Activated CD4-positive, alpha-beta T cell treated with anti-CD3 and anti-CD28 coated beads, Interleukin-2, amount 10 ng/mL, durations not matched to agents 24 days and 14 days (primary cell): ENCODE measurements at regions not wholly inside any gene's neighbourhood (a gene's known extent, or its start where the extent isn't known, plus 50 kb on each side); places are given as distances from the start of the nearest gene placed in this dataset.
"Not testable (repeated sequence)": the region's sequence is repeated elsewhere in the genome, so short reads cannot be mapped to it uniquely, and the experiment has no call there.

ENCODE experiments used
- DNase-seq: peaks from one replicate; pipeline ENCODE4 v3.0.0; 2022
- H3K27ac Mint-ChIP-seq: one replicate; pipeline ENCODE4 v1.8.0; 2022; ENCODE audit warnings: mild to moderate bottlenecking, mixed read lengths
- H3K27me3 Mint-ChIP-seq: one replicate; pipeline ENCODE4 v1.8.0; 2022; ENCODE audit warnings: mixed read lengths
- H3K36me3 Mint-ChIP-seq: one replicate; pipeline ENCODE4 v1.8.0; 2022; ENCODE audit warnings: low read depth, mild to moderate bottlenecking, mixed read lengths
- H3K4me1 Mint-ChIP-seq: one replicate; pipeline ENCODE4 v1.8.0; 2021; ENCODE audit warnings: mixed read lengths
- H3K4me3 Mint-ChIP-seq: one replicate; pipeline ENCODE4 v1.8.0; 2022; ENCODE audit warnings: mild to moderate bottlenecking, moderate library complexity, mixed read lengths
- H3K9me3 Mint-ChIP-seq: one replicate; pipeline ENCODE4 v1.8.0; 2021; ENCODE audit warnings: mixed read lengths
- intact Hi-C: fragments of 100-400 bp; cut with micrococcal nuclease; formaldehyde crosslinking; loops from one replicate; pipeline ENCODE4 v1.15.1; 2023

DNA sequence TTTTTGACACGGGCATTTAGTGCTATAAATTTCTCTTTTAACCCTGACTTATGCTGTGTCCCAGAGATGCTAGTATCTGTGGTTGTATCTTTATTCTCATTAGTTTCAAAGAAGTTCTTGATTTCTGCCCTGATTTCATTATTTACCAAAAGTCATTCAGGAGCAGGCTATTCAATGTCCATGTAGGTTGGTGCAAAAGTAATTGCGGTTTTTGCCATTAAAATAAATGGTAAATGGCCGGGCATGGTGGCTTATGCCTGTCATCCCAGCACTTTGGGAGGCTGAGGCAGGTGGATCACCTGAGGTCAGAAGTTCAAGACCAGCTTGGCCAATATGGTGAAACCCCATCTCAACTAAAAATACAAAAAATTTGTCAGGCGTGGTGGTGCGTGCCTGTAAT lies 1097.4 kb upstream of the SLIT2 start:
- intact Hi-C loops, H3K27ac Mint-ChIP-seq, DNase-seq, H3K36me3 Mint-ChIP-seq, H3K4me1 Mint-ChIP-seq, H3K27me3 Mint-ChIP-seq, H3K4me3 Mint-ChIP-seq: not testable (repeated sequence)
- H3K9me3 Mint-ChIP-seq, result peaks cover 11% of the 10 kb centered on the region

DNA sequence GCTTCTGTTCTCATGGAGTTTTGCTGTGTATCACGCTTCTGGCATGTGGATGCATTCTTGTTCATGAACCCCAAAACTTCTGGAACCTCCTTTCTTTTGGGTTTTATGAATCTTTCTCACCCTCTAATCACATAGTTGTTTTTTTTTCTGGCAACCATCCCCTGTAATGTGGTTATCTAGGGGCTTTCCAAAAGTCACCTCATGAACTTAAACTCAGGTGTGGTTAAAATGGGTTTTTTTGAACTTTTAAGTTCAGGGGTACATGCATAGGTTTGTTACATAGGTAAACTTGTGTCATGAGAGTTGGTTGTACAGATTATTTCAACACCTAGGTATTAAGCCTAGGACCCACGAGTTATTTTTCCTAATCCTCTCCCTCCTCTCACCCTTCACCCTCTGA lies 1099.4 kb upstream of the SLIT2 start:
- peaks cover 11% of the 10 kb centered on the region for H3K9me3 Mint-ChIP-seq
- no peak overlapping the region for H3K4me3 Mint-ChIP-seq
- H3K27me3 Mint-ChIP-seq, result no peaks in the 10 kb centered on the region
- H3K27ac Mint-ChIP-seq, result no peak overlapping the region
- no peaks in the 10 kb centered on the region for H3K4me1 Mint-ChIP-seq
- H3K36me3 Mint-ChIP-seq, result no peaks in the 10 kb centered on the region
- no peak for DNase-seq
- intact Hi-C loops, result no loop called here

- Mint-ChIP-seq H3K36me3 (no peaks in the 10 kb centered on the region), H3K4me3 (no peak overlapping the region), H3K27ac (no peak overlapping the region), H3K4me1 (no peaks in the 10 kb centered on the region), H3K27me3 (no peaks in the 10 kb centered on the region), H3K9me3 (peaks cover 13% of the 10 kb centered on the region)
- no peak for DNase-seq
- intact Hi-C loops, result no loop called here
Measured at GRCh38 chr4:19151684-19152083, 1100.0 kb upstream of the SLIT2 start.

- Mint-ChIP-seq H3K27me3 (no peaks in the 10 kb centered on the region), H3K9me3 (peaks cover 4% of the 10 kb centered on the region), H3K36me3 (no peaks in the 10 kb centered on the region), H3K27ac (no peak overlapping the region), H3K4me3 (no peak overlapping the region), H3K4me1 (no peaks in the 10 kb centered on the region)
- intact Hi-C loops, result no loop called here
- DNase-seq, result no peak
Measured at GRCh38 chr4:19146038-19146437, 1105.7 kb upstream of the SLIT2 start.

- Mint-ChIP-seq H3K36me3 (no peaks in the 10 kb centered on the region), H3K27me3 (no peaks in the 10 kb centered on the region), H3K4me1 (no peaks in the 10 kb centered on the region), H3K9me3 (peaks cover 4% of the 10 kb centered on the region), H3K4me3 (no peak overlapping the region), H3K27ac (no peak overlapping the region)
- no peak for DNase-seq
- intact Hi-C loops, result no loop called here
Measured at GRCh38 chr4:19135895-19136633, 1114.5 kb upstream of the LCORL start.

DNA sequence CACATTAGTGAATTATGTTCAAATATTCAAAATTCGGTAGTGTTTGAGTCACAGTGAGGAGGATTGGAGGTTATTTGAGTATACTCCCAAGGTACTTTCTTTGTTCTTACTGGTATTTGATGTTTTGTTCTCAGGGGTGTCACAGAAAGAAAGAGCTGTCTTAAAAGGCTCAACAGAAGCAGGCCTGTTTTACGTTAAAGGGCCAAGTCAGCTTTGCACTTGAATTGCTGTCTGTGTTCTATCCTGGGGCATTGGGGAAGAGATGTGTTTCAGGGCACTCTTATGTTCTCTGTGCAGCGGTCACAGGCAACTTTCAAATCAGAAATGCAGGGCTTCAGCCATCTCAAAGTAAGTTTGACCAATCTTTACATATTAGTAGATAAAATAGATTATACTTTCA lies 1113.1 kb upstream of the LCORL start:
- no peak overlapping the region for H3K27ac Mint-ChIP-seq
- no peak overlapping the region for H3K4me3 Mint-ChIP-seq
- intact Hi-C loops, result no loop called here
- H3K9me3 Mint-ChIP-seq, result peaks cover 4% of the 10 kb centered on the region
- H3K36me3 Mint-ChIP-seq, result no peaks in the 10 kb centered on the region
- DNase-seq, result no peak
- H3K4me1 Mint-ChIP-seq, result no peaks in the 10 kb centered on the region
- H3K27me3 Mint-ChIP-seq, result no peaks in the 10 kb centered on the region

DNA sequence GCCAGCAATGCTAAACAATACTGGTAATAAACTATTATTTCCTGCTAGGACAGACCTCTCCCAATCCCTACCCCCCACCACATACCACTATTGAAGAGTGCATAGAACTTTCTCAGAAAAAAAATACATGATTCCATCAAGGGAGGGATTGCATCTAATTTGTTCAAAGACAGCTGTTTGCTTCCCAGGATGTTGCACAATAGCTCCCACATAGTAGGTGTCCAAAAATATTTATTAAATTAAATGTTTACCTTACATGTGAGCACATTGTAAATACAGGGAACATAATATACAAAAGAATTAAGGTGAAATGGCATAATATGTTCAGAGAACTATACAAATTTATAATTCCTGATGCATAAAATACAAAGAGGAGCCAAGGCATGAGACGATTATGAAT lies 1111.8 kb upstream of the LCORL start:
- Mint-ChIP-seq H3K4me1 (no peaks in the 10 kb centered on the region), H3K36me3 (no peaks in the 10 kb centered on the region), H3K27me3 (no peaks in the 10 kb centered on the region), H3K4me3 (no peak overlapping the region), H3K27ac (no peak overlapping the region), H3K9me3 (peaks cover 4% of the 10 kb centered on the region)
- intact Hi-C loops, result no loop called here
- DNase-seq, result no peak

- Mint-ChIP-seq H3K27me3 (no peaks in the 10 kb centered on the region), H3K4me3 (no peak overlapping the region), H3K36me3 (no peaks in the 10 kb centered on the region), H3K9me3 (no peaks in the 10 kb centered on the region), H3K27ac (no peak overlapping the region), H3K4me1 (no peaks in the 10 kb centered on the region)
- intact Hi-C loops, result no loop called here
- DNase-seq, result no peak
Measured at GRCh38 chr4:19130866-19131265, 1109.3 kb upstream of the LCORL start.

GRCh38 chr4:19128176-19128575 lies 1106.6 kb upstream of the LCORL start:
- Mint-ChIP-seq H3K36me3 (no peaks in the 10 kb centered on the region), H3K4me1 (no peaks in the 10 kb centered on the region), H3K27me3 (no peaks in the 10 kb centered on the region), H3K9me3 (peaks cover 5% of the 10 kb centered on the region), H3K27ac (no peak overlapping the region), H3K4me3 (no peak overlapping the region)
- intact Hi-C loops, result no loop called here
- DNase-seq, result no peak

- Mint-ChIP-seq H3K4me3 (no peak overlapping the region), H3K27ac (no peak overlapping the region), H3K36me3 (no peaks in the 10 kb centered on the region), H3K4me1 (no peaks in the 10 kb centered on the region), H3K27me3 (no peaks in the 10 kb centered on the region), H3K9me3 (peaks cover 5% of the 10 kb centered on the region)
- intact Hi-C loops, result no loop called here
- DNase-seq, result no peak
Measured at GRCh38 chr4:19126903-19127302, 1105.3 kb upstream of the LCORL start.

DNA sequence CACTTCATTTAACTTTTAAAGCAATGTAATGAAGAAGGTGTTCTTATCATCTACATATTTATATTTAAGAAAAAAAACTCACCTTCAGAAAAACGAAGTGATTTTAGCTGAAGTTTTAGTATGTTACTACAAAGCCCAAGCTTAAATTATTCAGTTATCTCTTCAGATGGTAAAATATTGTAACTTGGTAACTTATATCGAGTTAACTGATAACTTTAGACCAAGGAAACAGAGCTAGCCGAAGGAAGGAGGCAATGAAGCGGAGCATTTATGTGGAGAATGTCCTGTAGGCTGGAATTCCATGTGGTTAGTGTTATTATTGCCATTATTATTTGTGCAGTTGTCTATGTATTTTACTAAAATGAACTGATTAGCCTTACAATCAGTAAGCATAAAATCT lies 1102.1 kb upstream of the LCORL start:
- intact Hi-C loops, result no loop called here
- H3K9me3 Mint-ChIP-seq, result peaks cover 5% of the 10 kb centered on the region
- DNase-seq, result no peak
- no peak overlapping the region for H3K4me3 Mint-ChIP-seq
- no peak overlapping the region for H3K27ac Mint-ChIP-seq
- H3K27me3 Mint-ChIP-seq, result no peaks in the 10 kb centered on the region
- no peaks in the 10 kb centered on the region for H3K36me3 Mint-ChIP-seq
- H3K4me1 Mint-ChIP-seq, result no peaks in the 10 kb centered on the region

DNA sequence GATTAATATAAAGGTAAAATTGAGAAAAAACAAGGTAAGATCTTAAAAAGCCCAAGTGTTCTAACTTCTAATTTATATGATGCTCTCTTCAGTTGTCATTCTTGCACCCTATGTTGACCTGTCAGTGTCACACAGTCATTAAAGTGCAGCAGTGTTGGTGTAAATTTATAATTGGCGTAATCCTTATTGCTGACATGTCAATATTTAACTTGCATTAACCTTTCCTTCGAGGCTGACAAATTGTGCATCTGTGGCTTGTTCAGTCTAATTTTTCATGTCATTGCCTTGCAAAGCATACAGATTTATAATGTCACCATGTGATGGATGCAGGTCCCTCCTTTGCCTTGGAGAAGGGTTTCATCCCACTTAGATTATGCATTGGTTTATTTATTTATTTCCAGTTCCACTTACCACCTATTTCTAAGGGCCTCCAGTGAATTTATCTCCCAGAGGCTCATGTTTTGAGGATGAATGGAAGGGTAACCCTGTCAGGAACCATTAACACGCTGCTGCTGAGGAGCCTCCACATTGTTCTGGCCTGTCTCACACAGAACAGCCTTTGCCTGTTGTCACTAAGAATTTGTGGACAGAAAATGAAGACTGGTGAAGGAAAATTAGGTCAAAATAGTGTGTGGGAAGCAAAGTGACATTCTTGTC lies 1098.5 kb upstream of the LCORL start:
- DNase-seq, result no peak
- H3K27ac Mint-ChIP-seq, result no peak overlapping the region
- no peak overlapping the region for H3K4me3 Mint-ChIP-seq
- H3K4me1 Mint-ChIP-seq, result no peaks in the 10 kb centered on the region
- H3K9me3 Mint-ChIP-seq, result peaks cover 5% of the 10 kb centered on the region
- intact Hi-C loops, result no loop called here
- H3K36me3 Mint-ChIP-seq, result no peaks in the 10 kb centered on the region
- H3K27me3 Mint-ChIP-seq, result no peaks in the 10 kb centered on the region

- no peaks in the 10 kb centered on the region for H3K4me1 Mint-ChIP-seq
- no peak for DNase-seq
- H3K27me3 Mint-ChIP-seq, result no peaks in the 10 kb centered on the region
- intact Hi-C loops, result no loop called here
- H3K9me3 Mint-ChIP-seq, result no peaks in the 10 kb centered on the region
- no peak overlapping the region for H3K27ac Mint-ChIP-seq
- no peak overlapping the region for H3K4me3 Mint-ChIP-seq
- H3K36me3 Mint-ChIP-seq, result no peaks in the 10 kb centered on the region
Measured at GRCh38 chr4:19117022-19117421, 1095.5 kb upstream of the LCORL start.

GRCh38 chr4:19104176-19104575 lies 1082.6 kb upstream of the LCORL start:
- no peaks in the 10 kb centered on the region for H3K27me3 Mint-ChIP-seq
- no peak for DNase-seq

More at GRCh38 chr4:19104176-19104575, 1082.6 kb upstream of the LCORL start:
- no peak overlapping the region for H3K27ac Mint-ChIP-seq
- intact Hi-C loops, result no loop called here
- H3K4me3 Mint-ChIP-seq, result no peak overlapping the region
- peaks cover 8% of the 10 kb centered on the region for H3K9me3 Mint-ChIP-seq
- H3K36me3 Mint-ChIP-seq, result no peaks in the 10 kb centered on the region
- no peaks in the 10 kb centered on the region for H3K4me1 Mint-ChIP-seq
